WTC11 (cell line): ENCODE measurements at regions not wholly inside any gene's neighbourhood (a gene's known extent, or its start where the extent isn't known, plus 50 kb on each side); places are given as distances from the start of the nearest gene placed in this dataset.

Source experiments
- ATAC-seq: fragments of 200-7000 bp; cut with Tn5 transposase; 2 replicates; pipeline ENCODE4 v1.10.0; 2021; ENCODE audit warnings: mild to moderate bottlenecking, moderate library complexity
- CTCF ChIA-PET: fragments of 300-600 bp; sonication (Branson Sonifier 250); formaldehyde crosslinking; loops from one replicate; lab custom pipeline; 2021; ENCODE audit warnings: antibody characterized with exemption; lab: Charles Lee
- POLR2A ChIA-PET: fragments of 350-600 bp; sonication (Branson Sonifier 250); formaldehyde crosslinking; loops from one replicate; lab custom pipeline; 2021; ENCODE audit warnings: antibody characterized with exemption; lab: Charles Lee
- DNase-seq: peaks from one replicate; pipeline ENCODE4 v3.0.0; 2021; ENCODE audit warnings: low spot score
- H3K27ac Mint-ChIP-seq: 2 replicates; pipeline ENCODE4 v1.8.0; 2021; ENCODE audit warnings: mixed read lengths
- H3K27me3 Mint-ChIP-seq: 2 replicates; pipeline ENCODE4 v1.8.0; 2021; ENCODE audit warnings: low read depth, mild to moderate bottlenecking, moderate library complexity, mixed read lengths
- H3K36me3 Mint-ChIP-seq: 2 replicates; pipeline ENCODE4 v1.8.0; 2021; ENCODE audit warnings: mixed read lengths
- H3K4me1 Mint-ChIP-seq: 2 replicates; pipeline ENCODE4 v1.8.0; 2022; ENCODE audit warnings: mixed read lengths
- H3K4me3 Mint-ChIP-seq: 2 replicates; pipeline ENCODE4 v1.8.0; 2021; ENCODE audit warnings: mild to moderate bottlenecking, moderate library complexity, mixed read lengths
- H3K9me3 Mint-ChIP-seq: 2 replicates; pipeline ENCODE4 v1.8.0; 2021; ENCODE audit warnings: mixed read lengths
- AR ChIP-seq: fragments of 250-450 bp; sonication (Bioruptor Pico); IDR thresholded peaks from 2 replicates; pipeline ENCODE4 v1.9.0; 2021; ENCODE audit warnings: mild to moderate bottlenecking
- ATF1 ChIP-seq: sonication (generic); formaldehyde crosslinking; IDR thresholded peaks from 2 replicates; pipeline ENCODE4 v1.8.1; 2023; ENCODE audit warnings: mild to moderate bottlenecking, moderate library complexity, missing genetic modification reagents
- CBFB ChIP-seq: sonication (generic); formaldehyde crosslinking; IDR thresholded peaks from 2 replicates; pipeline ENCODE4 v1.8.1; 2022; ENCODE audit warnings: mild to moderate bottlenecking, low read depth, missing genetic modification reagents
- CDX4 ChIP-seq: fragments of 250-450 bp; sonication (Bioruptor Pico); IDR thresholded peaks from 2 replicates; pipeline ENCODE4 v1.9.0; 2021; ENCODE audit warnings: moderate library complexity, mild to moderate bottlenecking, inconsistent platforms, borderline replicate concordance
- ETV6 ChIP-seq: sonication (generic); formaldehyde crosslinking; IDR thresholded peaks from 2 replicates; pipeline ENCODE4 v1.8.1; 2022; ENCODE audit warnings: mild to moderate bottlenecking, missing genetic modification reagents
- IRF1 ChIP-seq: sonication (generic); formaldehyde crosslinking; IDR thresholded peaks from 2 replicates; pipeline ENCODE4 v1.8.0; 2023; ENCODE audit warnings: missing genetic modification reagents
- MAX ChIP-seq: sonication (generic); formaldehyde crosslinking; IDR thresholded peaks from 2 replicates; pipeline ENCODE4 v1.8.0; 2022; ENCODE audit warnings: mild to moderate bottlenecking, missing genetic modification reagents
- SMAD3 ChIP-seq: sonication (generic); formaldehyde crosslinking; IDR thresholded peaks from 2 replicates; pipeline ENCODE4 v1.8.0; 2022; ENCODE audit warnings: missing genetic modification reagents, mild to moderate bottlenecking, borderline replicate concordance
- SMAD4 ChIP-seq: sonication (generic); formaldehyde crosslinking; IDR thresholded peaks from 2 replicates; pipeline ENCODE4 v1.8.0; 2022; ENCODE audit warnings: mild to moderate bottlenecking, missing genetic modification reagents
- SP1 ChIP-seq: sonication (generic); formaldehyde crosslinking; conservative IDR thresholded peaks from 2 replicates; pipeline ENCODE4 v1.8.1; 2022; ENCODE audit warnings: missing genetic modification reagents
- TCF7 ChIP-seq: sonication (generic); formaldehyde crosslinking; IDR thresholded peaks from 2 replicates; pipeline ENCODE4 v1.8.0; 2022; ENCODE audit warnings: mild to moderate bottlenecking, low read depth, missing genetic modification reagents, moderate library complexity
- TEAD4 ChIP-seq: sonication (generic); formaldehyde crosslinking; IDR thresholded peaks from 2 replicates; pipeline ENCODE4 v1.8.0; 2022; ENCODE audit warnings: mild to moderate bottlenecking, missing genetic modification reagents
- USF2 ChIP-seq: sonication (generic); formaldehyde crosslinking; IDR thresholded peaks from 2 replicates; pipeline ENCODE4 v1.8.1; 2023; ENCODE audit warnings: mild to moderate bottlenecking, missing genetic modification reagents, moderate library complexity
- ZBTB21 ChIP-seq: sonication (generic); formaldehyde crosslinking; IDR thresholded peaks from 2 replicates; pipeline ENCODE4 v1.8.1; 2023; ENCODE audit warnings: mild to moderate bottlenecking, missing genetic modification reagents, borderline replicate concordance
- ZNF219 ChIP-seq: sonication (generic); formaldehyde crosslinking; IDR thresholded peaks from 2 replicates; pipeline ENCODE4 v1.8.0; 2023; ENCODE audit warnings: missing genetic modification reagents, mild to moderate bottlenecking, borderline replicate concordance
- ZNF232 ChIP-seq: sonication (generic); formaldehyde crosslinking; IDR thresholded peaks from 2 replicates; pipeline ENCODE4 v1.8.0; 2022; ENCODE audit warnings: mild to moderate bottlenecking, missing genetic modification reagents
- ZNF281 ChIP-seq: sonication (generic); formaldehyde crosslinking; IDR thresholded peaks from 2 replicates; pipeline ENCODE4 v1.8.0; 2023; ENCODE audit warnings: mild to moderate bottlenecking, missing genetic modification reagents
- ZNF512 ChIP-seq: sonication (generic); formaldehyde crosslinking; IDR thresholded peaks from 2 replicates; pipeline ENCODE4 v1.8.1; 2022; ENCODE audit warnings: missing genetic modification reagents, borderline replicate concordance
- ZNF671 ChIP-seq: fragments of 250-450 bp; sonication (Bioruptor Pico); IDR thresholded peaks from 2 replicates; pipeline ENCODE4 v1.8.0; 2021; ENCODE audit warnings: mild to moderate bottlenecking

- TF ChIP-seq ZNF281 (CRISPR knock-in tag) (no peak), ZNF671 (CRISPR knock-in tag) (no peak), CDX4 (no peak), CBFB (CRISPR knock-in tag) (no peak), ZBTB21 (no peak), SMAD4 (CRISPR knock-in tag) (no peak), SP1 (no peak)
These were observed 120.6 kb upstream of the PAQR3 start (continued) for GRCh38 chr4:79059631-79060399.

- Mint-ChIP-seq H3K27me3 (no peaks in the 10 kb centered on the region), H3K4me1 (no peaks in the 10 kb centered on the region; the same call in 1 of the 2 replicates), H3K36me3 (no peaks in the 10 kb centered on the region), H3K9me3 (no peaks in the 10 kb centered on the region), H3K4me3 (no peak overlapping the region), H3K27ac (no peak overlapping the region)
- ChIA-PET POLR2A (no interaction called here), CTCF (no interaction called here)
- DNase-seq (no peak), ATAC-seq (no peak)
- TF ChIP-seq ATF1 (CRISPR knock-in tag) (no peak), ZNF219 (no peak), ZNF232 (CRISPR knock-in tag) (no peak), TEAD4 (CRISPR knock-in tag) (no peak), IRF1 (no peak), AR (CRISPR knock-in tag) (no peak), ETV6 (CRISPR knock-in tag) (no peak), SMAD3 (CRISPR knock-in tag) (no peak)
These were observed 118.5 kb upstream of the PAQR3 start for GRCh38 chr4:79057772-79058171.

- no peaks in the 10 kb centered on the region for H3K9me3 Mint-ChIP-seq
- no peak for ATAC-seq
- no peaks in the 10 kb centered on the region; the same call in none of the 2 replicates for H3K4me1 Mint-ChIP-seq
- TF ChIP-seq USF2 (CRISPR knock-in tag) (no peak), ATF1 (CRISPR knock-in tag) (no peak), ZNF512 (CRISPR knock-in tag) (no peak), MAX (CRISPR knock-in tag) (no peak), TCF7 (CRISPR knock-in tag) (no peak)
- TF ChIP-seq, all 79 proteins: peak for 0
- POLR2A ChIA-PET = no interaction called here
- no peak overlapping the region for H3K4me3 Mint-ChIP-seq
- no peak overlapping the region for H3K27ac Mint-ChIP-seq
- H3K27me3 Mint-ChIP-seq = no peaks in the 10 kb centered on the region
- CTCF ChIA-PET = no interaction called here
- no peaks in the 10 kb centered on the region for H3K36me3 Mint-ChIP-seq
- DNase-seq = no peak
These were observed 114.5 kb upstream of the PAQR3 start for GRCh38 chr4:79053754-79054153.
